Activated B cell treated with CpG ODN at 0.5 μM for 24 hours (primary cell): ENCODE measurements at regions not wholly inside any gene's neighbourhood (a gene's known extent, or its start where the extent isn't known, plus 50 kb on each side); places are given as distances from the start of the nearest gene placed in this dataset.
"Not testable (repeated sequence)": the region's sequence is repeated elsewhere in the genome, so short reads cannot be mapped to it uniquely, and the experiment has no call there.

Source experiments
- ATAC-seq: fragments of 200-7000 bp; cut with Tn5 transposase; one replicate; pipeline ENCODE4 v1.10.0; 2021; ENCODE audit warnings: low read depth, mild to moderate bottlenecking, moderate library complexity
- CTCF ChIA-PET: fragments of 350-600 bp; sonication (Branson Sonifier 250); formaldehyde crosslinking; loops from one replicate; lab custom pipeline; 2021; ENCODE audit warnings: antibody characterized with exemption; lab: Charles Lee
- POLR2A ChIA-PET: fragments of 350-600 bp; sonication (Branson Sonifier 250); formaldehyde crosslinking; loops from one replicate; lab custom pipeline; 2021; ENCODE audit warnings: antibody characterized with exemption; lab: Charles Lee
- DNase-seq: peaks from one replicate; pipeline ENCODE4 v3.0.0; 2022
- H3K27ac Mint-ChIP-seq: one replicate; pipeline ENCODE4 v1.8.0; 2020; ENCODE audit warnings: mixed read lengths
- H3K27me3 Mint-ChIP-seq: one replicate; pipeline ENCODE4 v1.8.0; 2021; ENCODE audit warnings: mixed read lengths
- H3K36me3 Mint-ChIP-seq: one replicate; pipeline ENCODE4 v1.8.0; 2021; ENCODE audit warnings: low read depth, mixed read lengths
- H3K4me1 Mint-ChIP-seq: one replicate; pipeline ENCODE4 v1.8.0; 2021; ENCODE audit warnings: mixed read lengths
- H3K4me3 Mint-ChIP-seq: one replicate; pipeline ENCODE4 v1.8.0; 2020; ENCODE audit warnings: mild to moderate bottlenecking, mixed read lengths
- H3K9me3 Mint-ChIP-seq: one replicate; pipeline ENCODE4 v1.8.0; 2020; ENCODE audit warnings: mixed read lengths
- intact Hi-C: fragments of 100-400 bp; cut with micrococcal nuclease; formaldehyde crosslinking; loops from one replicate; pipeline ENCODE4 v1.15.1; 2024
- TF ChIP-seq, protein P1 (sequence below): fragments of 200-600 bp; IDR thresholded peaks from one replicate; pipeline ENCODE4 v1.8.0; 2022; ENCODE audit warnings: antibody characterized with exemption, mild to moderate bottlenecking

DNA sequence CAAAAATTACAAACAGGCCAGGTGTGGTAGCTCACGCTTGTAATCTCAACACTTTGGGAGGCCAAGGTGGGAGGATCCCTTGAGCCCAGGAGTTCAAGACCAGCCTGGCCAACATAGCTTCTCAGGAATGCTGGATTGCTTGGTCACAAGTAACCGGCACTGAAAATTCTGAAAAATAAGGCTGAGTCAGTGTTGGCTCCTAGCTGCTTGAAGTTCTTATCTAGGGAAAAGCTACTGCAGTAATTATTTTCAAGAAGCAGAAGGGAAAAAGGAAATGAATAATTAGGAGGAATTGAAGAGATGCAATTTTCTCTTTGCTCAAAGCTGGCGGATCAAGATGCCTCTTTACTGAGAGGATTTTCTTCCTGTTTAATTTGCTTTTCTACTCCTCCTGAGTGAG lies 75.0 kb upstream of the GTF3A start:
- POLR2A ChIA-PET, result no interaction called here
- DNase-seq (no peak), ATAC-seq (no peak)
- Mint-ChIP-seq H3K4me1 (peaks cover 29% of the 10 kb centered on the region), H3K27me3 (peaks cover 1% of the 10 kb centered on the region), H3K36me3 (no peaks in the 10 kb centered on the region), H3K27ac (no peak overlapping the region), H3K4me3 (no peak overlapping the region), H3K9me3 (no peaks in the 10 kb centered on the region)
- TF ChIP-seq, protein P1, sequence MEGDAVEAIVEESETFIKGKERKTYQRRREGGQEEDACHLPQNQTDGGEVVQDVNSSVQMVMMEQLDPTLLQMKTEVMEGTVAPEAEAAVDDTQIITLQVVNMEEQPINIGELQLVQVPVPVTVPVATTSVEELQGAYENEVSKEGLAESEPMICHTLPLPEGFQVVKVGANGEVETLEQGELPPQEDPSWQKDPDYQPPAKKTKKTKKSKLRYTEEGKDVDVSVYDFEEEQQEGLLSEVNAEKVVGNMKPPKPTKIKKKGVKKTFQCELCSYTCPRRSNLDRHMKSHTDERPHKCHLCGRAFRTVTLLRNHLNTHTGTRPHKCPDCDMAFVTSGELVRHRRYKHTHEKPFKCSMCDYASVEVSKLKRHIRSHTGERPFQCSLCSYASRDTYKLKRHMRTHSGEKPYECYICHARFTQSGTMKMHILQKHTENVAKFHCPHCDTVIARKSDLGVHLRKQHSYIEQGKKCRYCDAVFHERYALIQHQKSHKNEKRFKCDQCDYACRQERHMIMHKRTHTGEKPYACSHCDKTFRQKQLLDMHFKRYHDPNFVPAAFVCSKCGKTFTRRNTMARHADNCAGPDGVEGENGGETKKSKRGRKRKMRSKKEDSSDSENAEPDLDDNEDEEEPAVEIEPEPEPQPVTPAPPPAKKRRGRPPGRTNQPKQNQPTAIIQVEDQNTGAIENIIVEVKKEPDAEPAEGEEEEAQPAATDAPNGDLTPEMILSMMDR, result no peak
- intact Hi-C loops, result no loop called here
- CTCF ChIA-PET, result interaction anchor here (2.4 kb wide), 1 partner anchor 12 kb away, joined by 8 read pairs; no protein-coding TSS in a partner anchor

DNA sequence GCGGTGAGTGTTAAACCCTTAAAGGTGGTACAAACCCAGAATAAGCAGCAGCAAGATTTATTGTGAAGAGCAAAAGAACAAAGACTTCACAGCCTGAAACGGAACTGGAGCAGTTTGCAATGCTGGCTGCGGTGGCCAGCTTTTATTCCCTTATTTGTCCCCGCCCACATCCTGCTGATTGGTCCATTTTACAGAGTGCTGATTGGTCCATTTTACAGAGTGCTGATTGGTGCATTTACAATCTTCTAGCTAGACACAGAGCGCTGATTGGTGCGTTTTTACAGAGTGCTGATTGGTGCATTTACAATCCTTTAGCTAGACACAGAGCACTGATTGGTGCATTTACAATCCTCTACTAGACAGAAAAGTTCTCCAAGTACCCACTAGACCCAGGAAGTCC lies 73.6 kb upstream of the GTF3A start:
- H3K27ac Mint-ChIP-seq, H3K36me3 Mint-ChIP-seq, H3K9me3 Mint-ChIP-seq, POLR2A ChIA-PET, H3K27me3 Mint-ChIP-seq, H3K4me3 Mint-ChIP-seq, intact Hi-C loops, ATAC-seq, DNase-seq: not testable (repeated sequence)
- CTCF ChIA-PET, result interaction anchor here (1.9 kb wide), 1 partner anchor 11 kb away, joined by 9 read pairs; no protein-coding TSS in a partner anchor
- H3K4me1 Mint-ChIP-seq, result peaks cover 29% of the 10 kb centered on the region

DNA sequence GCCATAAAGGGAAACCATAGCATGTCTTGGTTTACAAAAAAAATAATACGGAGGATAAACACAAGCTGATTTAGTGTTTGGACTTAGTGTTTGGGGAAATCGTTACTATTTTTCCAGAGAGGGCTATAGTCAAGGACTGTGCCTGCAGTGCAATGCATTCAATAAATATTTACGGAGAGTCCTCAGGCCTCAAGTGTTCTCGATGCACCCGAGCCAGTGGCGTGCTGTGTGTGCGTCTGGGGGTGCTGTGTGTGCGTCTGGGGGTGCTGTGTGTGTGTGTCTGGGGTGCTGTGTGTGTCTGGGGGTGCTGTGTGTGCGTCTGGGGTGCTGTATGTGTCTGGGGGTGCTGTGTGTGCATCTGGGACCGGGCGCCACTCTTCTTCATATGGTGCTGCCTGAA lies 71.7 kb upstream of the GTF3A start:
- H3K4me3 Mint-ChIP-seq, result peak overlapping the region; percentile 61
- POLR2A ChIA-PET, result no interaction called here
- TF ChIP-seq, protein P1, result no peak

DNA sequence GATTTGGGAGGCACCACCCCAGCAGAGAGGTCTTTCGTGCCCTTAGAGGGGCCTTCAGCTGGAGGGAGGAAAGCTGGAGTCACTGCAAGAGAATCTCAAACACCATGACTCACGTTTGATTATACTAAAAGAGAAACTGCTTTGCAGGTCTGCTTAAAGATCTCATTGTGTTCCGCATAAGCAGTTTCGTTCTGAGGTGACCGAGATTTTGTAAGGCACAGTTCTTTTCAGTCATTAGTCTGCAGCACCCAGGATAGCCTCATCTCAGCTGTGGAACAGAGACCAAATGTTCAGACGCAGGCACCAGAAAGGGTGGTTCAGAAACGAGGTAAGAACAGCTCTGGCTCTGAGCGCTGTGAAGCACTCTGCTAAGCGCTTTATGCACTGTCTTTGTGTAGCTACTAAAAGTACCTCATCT lies 71.2 kb upstream of the GTF3A start:
- Mint-ChIP-seq H3K4me3 (peak overlapping the region; percentile 61), H3K36me3 (no peaks in the 10 kb centered on the region), H3K27me3 (no peaks in the 10 kb centered on the region), H3K27ac (peak overlapping the region; percentile 79), H3K9me3 (no peaks in the 10 kb centered on the region), H3K4me1 (peaks cover 19% of the 10 kb centered on the region)
- ChIA-PET POLR2A (no interaction called here), CTCF (interaction anchor here (0.9 to 1.7 kb wide), 4 partner anchors 9 to 368 kb away, joined by 3 to 10 read pairs (median 6); no protein-coding TSS in a partner anchor)
- TF ChIP-seq, protein P1, result no peak
- no peak for DNase-seq
- ATAC-seq, result peak; percentile 96
- intact Hi-C loops, result loop anchor here (1.0 kb wide), 2 partner anchors 82 to 182 kb away; partner anchors contain the start of gene USP12

More for the DNA sequence above, 71.7 kb upstream of the GTF3A start:
- intact Hi-C loops, result loop anchor here (1.0 kb wide), 2 partner anchors 81 to 181 kb away; partner anchors contain the start of gene USP12
- CTCF ChIA-PET, result interaction anchor here (1.4 to 1.9 kb wide), 3 partner anchors 9 to 368 kb away, joined by 4 to 10 read pairs (median 9); no protein-coding TSS in a partner anchor
- H3K27me3 Mint-ChIP-seq, result no peaks in the 10 kb centered on the region
- ATAC-seq (no peak), DNase-seq (no peak)
- H3K36me3 Mint-ChIP-seq, result no peaks in the 10 kb centered on the region
- H3K9me3 Mint-ChIP-seq, result no peaks in the 10 kb centered on the region
- peaks cover 23% of the 10 kb centered on the region for H3K4me1 Mint-ChIP-seq
- peak overlapping the region; percentile 66 for H3K27ac Mint-ChIP-seq

DNA sequence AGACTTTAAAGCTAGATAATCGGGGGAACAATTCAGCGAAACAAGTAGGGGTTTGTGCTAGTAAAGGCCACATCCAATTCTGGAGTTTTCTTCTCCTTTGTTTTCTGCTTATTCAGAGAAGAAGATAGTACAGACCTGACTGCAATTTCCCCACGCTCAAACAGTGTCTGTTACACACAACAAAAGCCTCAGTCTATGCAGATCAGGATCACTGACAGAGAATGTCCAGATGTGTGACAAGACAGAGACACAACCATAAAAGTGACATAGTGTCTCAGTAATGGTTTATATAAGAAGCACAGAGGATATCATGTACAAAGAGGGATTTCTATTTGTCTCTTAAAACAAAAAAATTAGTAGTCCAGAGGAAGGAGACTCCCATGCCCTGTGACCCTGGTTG lies 70.7 kb upstream of the GTF3A start:
- ChIA-PET POLR2A (no interaction called here), CTCF (interaction anchor here (0.9 to 1.7 kb wide), 3 partner anchors 9 to 369 kb away, joined by 3 to 10 read pairs (median 7); no protein-coding TSS in a partner anchor)
- ATAC-seq (no peak), DNase-seq (no peak)
- Mint-ChIP-seq H3K9me3 (no peaks in the 10 kb centered on the region), H3K27me3 (no peaks in the 10 kb centered on the region), H3K36me3 (no peaks in the 10 kb centered on the region), H3K27ac (peak overlapping the region; percentile 79), H3K4me1 (peaks cover 14% of the 10 kb centered on the region), H3K4me3 (peak overlapping the region; percentile 61)
- TF ChIP-seq, protein P1, result no peak
- intact Hi-C loops, result loop anchor here (1.0 kb wide), 2 partner anchors 82 to 182 kb away; partner anchors contain the start of gene USP12
